HUES48 (cell line): ENCODE measurements at regions not wholly inside any gene's neighbourhood (a gene's known extent, or its start where the extent isn't known, plus 50 kb on each side); places are given as distances from the start of the nearest gene placed in this dataset.

Source experiments
- H3K27ac ChIP-seq: one replicate; pipeline ENCODE4 v1.7.0; 2013; ENCODE audit warnings: low read depth, low read length, inconsistent platforms
- H3K27me3 ChIP-seq: 2 replicates; pipeline ENCODE4 v1.6.1; 2013; ENCODE audit warnings: mild to moderate bottlenecking, low read length; ENCODE audit not compliant: control insufficient read depth, insufficient read depth
- H3K36me3 ChIP-seq: 2 replicates; pipeline ENCODE4 v1.6.1; 2013; ENCODE audit warnings: low read length; ENCODE audit not compliant: control insufficient read depth, insufficient read depth
- H3K4me1 ChIP-seq: 2 replicates; pipeline ENCODE4 v1.6.1; 2013; ENCODE audit warnings: mild to moderate bottlenecking, low read length; ENCODE audit not compliant: control insufficient read depth, insufficient read depth
- H3K4me3 ChIP-seq: 2 replicates; pipeline ENCODE4 v1.5.1; 2013; ENCODE audit warnings: mild to moderate bottlenecking, low read depth, low read length
- H3K9ac ChIP-seq: 2 replicates; pipeline ENCODE4 v1.6.1; 2013; ENCODE audit warnings: mild to moderate bottlenecking, low read depth, low read length, moderate library complexity
- H3K9me3 ChIP-seq: 2 replicates; pipeline ENCODE4 v1.6.1; 2013; ENCODE audit warnings: low read length; ENCODE audit not compliant: control insufficient read depth, insufficient read depth

- no peak overlapping the region for H3K4me3 ChIP-seq
- no peaks in the 10 kb centered on the region for H3K4me1 ChIP-seq
- no peaks in the 10 kb centered on the region for H3K27me3 ChIP-seq
- no peak overlapping the region for H3K9ac ChIP-seq
- H3K36me3 ChIP-seq: no peaks in the 10 kb centered on the region
- no peak overlapping the region for H3K27ac ChIP-seq
- no peaks in the 10 kb centered on the region for H3K9me3 ChIP-seq
These were observed 232.9 kb upstream of the MVB12B start for GRCh38 chr9:126093771-126094170.

GRCh38 chr9:126095546-126096190, 231.0 kb upstream of the MVB12B start:
- Histone ChIP-seq H3K9ac (no peak overlapping the region), H3K27me3 (no peaks in the 10 kb centered on the region), H3K36me3 (no peaks in the 10 kb centered on the region)

GRCh38 chr9:126096340-126096739, 230.3 kb upstream of the MVB12B start:
- no peak overlapping the region for H3K4me3 ChIP-seq

More at GRCh38 chr9:126095546-126096190, 231.0 kb upstream of the MVB12B start:
- Histone ChIP-seq H3K27ac (no peak overlapping the region), H3K4me1 (no peaks in the 10 kb centered on the region), H3K4me3 (no peak overlapping the region), H3K9me3 (no peaks in the 10 kb centered on the region)

GRCh38 chr9:126097679-126098078, 228.9 kb upstream of the MVB12B start:
- Histone ChIP-seq H3K4me1 (no peaks in the 10 kb centered on the region), H3K36me3 (no peaks in the 10 kb centered on the region), H3K27ac (no peak overlapping the region), H3K9ac (no peak overlapping the region), H3K27me3 (no peaks in the 10 kb centered on the region), H3K9me3 (no peaks in the 10 kb centered on the region), H3K4me3 (no peak overlapping the region)

More at GRCh38 chr9:126096340-126096739, 230.3 kb upstream of the MVB12B start:
- H3K9me3 ChIP-seq: no peaks in the 10 kb centered on the region
- H3K36me3 ChIP-seq: no peaks in the 10 kb centered on the region
- H3K27ac ChIP-seq: no peak overlapping the region
- no peak overlapping the region for H3K9ac ChIP-seq
- H3K4me1 ChIP-seq: no peaks in the 10 kb centered on the region
- H3K27me3 ChIP-seq: no peaks in the 10 kb centered on the region

GRCh38 chr9:126106404-126106803, 220.2 kb upstream of the MVB12B start:
- H3K27me3 ChIP-seq: no peaks in the 10 kb centered on the region

GRCh38 chr9:126107693-126108092, 218.9 kb upstream of the MVB12B start:
- H3K4me1 ChIP-seq: no peaks in the 10 kb centered on the region
- no peaks in the 10 kb centered on the region for H3K27me3 ChIP-seq
- no peak overlapping the region for H3K9ac ChIP-seq
- no peak overlapping the region for H3K4me3 ChIP-seq
- no peak overlapping the region for H3K27ac ChIP-seq
- H3K9me3 ChIP-seq: no peaks in the 10 kb centered on the region
- H3K36me3 ChIP-seq: no peaks in the 10 kb centered on the region

More at GRCh38 chr9:126106404-126106803, 220.2 kb upstream of the MVB12B start:
- Histone ChIP-seq H3K9me3 (no peaks in the 10 kb centered on the region), H3K4me3 (no peak overlapping the region), H3K27ac (no peak overlapping the region), H3K9ac (no peak overlapping the region), H3K4me1 (no peaks in the 10 kb centered on the region), H3K36me3 (no peaks in the 10 kb centered on the region)

GRCh38 chr9:126108240-126108639, 218.4 kb upstream of the MVB12B start:
- no peaks in the 10 kb centered on the region for H3K36me3 ChIP-seq
- no peaks in the 10 kb centered on the region for H3K4me1 ChIP-seq
- H3K27ac ChIP-seq: no peak overlapping the region
- H3K4me3 ChIP-seq: no peak overlapping the region
- no peak overlapping the region for H3K9ac ChIP-seq
- H3K27me3 ChIP-seq: no peaks in the 10 kb centered on the region
- no peaks in the 10 kb centered on the region for H3K9me3 ChIP-seq

- Histone ChIP-seq H3K4me3 (no peak overlapping the region), H3K9ac (no peak overlapping the region), H3K27ac (no peak overlapping the region), H3K4me1 (no peaks in the 10 kb centered on the region), H3K27me3 (no peaks in the 10 kb centered on the region), H3K36me3 (no peaks in the 10 kb centered on the region), H3K9me3 (no peaks in the 10 kb centered on the region)
These were observed 217.1 kb upstream of the MVB12B start for GRCh38 chr9:126109575-126109974.

GRCh38 chr9:126111556-126111955, 215.1 kb upstream of the MVB12B start:
- H3K4me3 ChIP-seq: no peak overlapping the region
- no peaks in the 10 kb centered on the region for H3K9me3 ChIP-seq
- no peaks in the 10 kb centered on the region for H3K27me3 ChIP-seq
- no peak overlapping the region for H3K9ac ChIP-seq
- no peaks in the 10 kb centered on the region for H3K4me1 ChIP-seq
- H3K36me3 ChIP-seq: no peaks in the 10 kb centered on the region
- no peak overlapping the region for H3K27ac ChIP-seq

GRCh38 chr9:126112135-126112720, 214.4 kb upstream of the MVB12B start:
- Histone ChIP-seq H3K4me3 (no peak overlapping the region), H3K9me3 (no peaks in the 10 kb centered on the region), H3K36me3 (no peaks in the 10 kb centered on the region), H3K9ac (no peak overlapping the region), H3K27me3 (no peaks in the 10 kb centered on the region), H3K27ac (no peak overlapping the region), H3K4me1 (no peaks in the 10 kb centered on the region)

GRCh38 chr9:126113176-126113575, 213.5 kb upstream of the MVB12B start:
- no peaks in the 10 kb centered on the region for H3K27me3 ChIP-seq
- no peaks in the 10 kb centered on the region for H3K4me1 ChIP-seq
- H3K9me3 ChIP-seq: no peaks in the 10 kb centered on the region
- H3K9ac ChIP-seq: no peak overlapping the region
- H3K27ac ChIP-seq: no peak overlapping the region
- H3K4me3 ChIP-seq: no peak overlapping the region
- H3K36me3 ChIP-seq: no peaks in the 10 kb centered on the region
